Neutrophil (primary cell): ENCODE measurements at regions not wholly inside any gene's neighbourhood (a gene's known extent, or its start where the extent isn't known, plus 50 kb on each side); places are given as distances from the start of the nearest gene placed in this dataset.

Experiments
- H3K27ac ChIP-seq: fragments of 200-600 bp; sonication (generic); 2 replicates; pipeline ENCODE4 v1.5.1; 2016; ENCODE audit warnings: mild to moderate bottlenecking, moderate library complexity
- H3K27me3 ChIP-seq: fragments of 200-600 bp; sonication (generic); 2 replicates; pipeline ENCODE4 v1.6.0; 2016; ENCODE audit warnings: mild to moderate bottlenecking
- H3K36me3 ChIP-seq: fragments of 200-600 bp; sonication (generic); 2 replicates; pipeline ENCODE4 v1.5.1; 2017
- H3K4me1 ChIP-seq, 2 experiments: fragments of 200-600 bp in 1 of 2; sonication (generic) in 1 of 2; 1 replicate in 1 of 2; 2 replicates in 1 of 2; pipeline versions ENCODE4 v1.5.1 to v1.6.1; 2013 to 2016; ENCODE audit warnings: low read depth in 1 of 2, low read length in 1 of 2, mild to moderate bottlenecking in 1 of 2, moderate library complexity in 1 of 2; ENCODE audit not compliant: control insufficient read depth in 1 of 2, insufficient read depth in 1 of 2
- H3K4me3 ChIP-seq, 2 experiments: fragments of 200-600 bp in 1 of 2; sonication (generic) in 1 of 2; 1 replicate in 1 of 2; 2 replicates in 1 of 2; pipeline ENCODE4 v1.5.1; 2013 to 2016; ENCODE audit warnings: low read depth in 1 of 2, low read length in 1 of 2, mild to moderate bottlenecking in 1 of 2, moderate library complexity in 1 of 2
- H3K9me3 ChIP-seq: fragments of 200-600 bp; sonication (generic); 2 replicates; pipeline ENCODE4 v1.5.1; 2016
- CTCF ChIP-seq: fragments of 200-600 bp; sonication (generic); IDR thresholded peaks from 2 replicates; pipeline ENCODE4 v1.5.1; 2016; ENCODE audit warnings: antibody characterized with exemption

GRCh38 chr10:9922126-9922870 lies 1095.4 kb upstream of the CELF2 start:
- no peak for TF ChIP-seq CTCF
- no peaks in the 10 kb centered on the region for H3K9me3 ChIP-seq
- H3K4me1 ChIP-seq, result no peaks in the 10 kb centered on the region
- no peak overlapping the region for H3K27ac ChIP-seq
- H3K27me3 ChIP-seq, result no peaks in the 10 kb centered on the region
- H3K36me3 ChIP-seq, result no peaks in the 10 kb centered on the region
- no peak overlapping the region for H3K4me3 ChIP-seq

- TF ChIP-seq CTCF, result no peak
- H3K9me3 ChIP-seq, result no peaks in the 10 kb centered on the region
- no peaks in the 10 kb centered on the region for H3K4me1 ChIP-seq
- no peak overlapping the region for H3K4me3 ChIP-seq
- no peaks in the 10 kb centered on the region for H3K27me3 ChIP-seq
- no peaks in the 10 kb centered on the region for H3K36me3 ChIP-seq
- H3K27ac ChIP-seq, result no peak overlapping the region
These were observed 1091.7 kb upstream of the CELF2 start for GRCh38 chr10:9926003-9926402.

GRCh38 chr10:9926881-9927280 lies 1090.8 kb upstream of the CELF2 start:
- Histone ChIP-seq H3K4me3 (no peak overlapping the region), H3K4me1 (no peaks in the 10 kb centered on the region), H3K36me3 (no peaks in the 10 kb centered on the region), H3K27ac (no peak overlapping the region), H3K27me3 (no peaks in the 10 kb centered on the region), H3K9me3 (no peaks in the 10 kb centered on the region)
- TF ChIP-seq CTCF, result no peak

- Histone ChIP-seq H3K4me1 (no peaks in the 10 kb centered on the region), H3K27me3 (no peaks in the 10 kb centered on the region), H3K27ac (no peak overlapping the region), H3K36me3 (no peaks in the 10 kb centered on the region), H3K9me3 (no peaks in the 10 kb centered on the region), H3K4me3 (no peak overlapping the region)
- TF ChIP-seq CTCF, result no peak
These were observed 1078.0 kb upstream of the CELF2 start for GRCh38 chr10:9939716-9940115.

GRCh38 chr10:9944690-9945089 lies 1073.0 kb upstream of the CELF2 start:
- H3K27me3 ChIP-seq, result no peaks in the 10 kb centered on the region
- TF ChIP-seq CTCF, result no peak
- no peak overlapping the region for H3K27ac ChIP-seq
- no peak overlapping the region for H3K4me3 ChIP-seq
- no peaks in the 10 kb centered on the region for H3K4me1 ChIP-seq
- no peaks in the 10 kb centered on the region for H3K36me3 ChIP-seq
- no peaks in the 10 kb centered on the region for H3K9me3 ChIP-seq
